Type B pancreatic cell (in vitro differentiated cells): ENCODE measurements at regions not wholly inside any gene's neighbourhood (a gene's known extent, or its start where the extent isn't known, plus 50 kb on each side); places are given as distances from the start of the nearest gene placed in this dataset.

Experiments used
- DNase-seq: peaks from one replicate; pipeline ENCODE4 v3.0.0; 2021; ENCODE audit warnings: mixed read lengths; ENCODE audit not compliant: unreplicated experiment; ENCODE audit errors: extremely low spot score
- H3K27ac Mint-ChIP-seq: 2 replicates; pipeline ENCODE4 v1.8.0; 2021; ENCODE audit warnings: mild to moderate bottlenecking, mixed read lengths
- H3K27me3 Mint-ChIP-seq: 2 replicates; pipeline ENCODE4 v1.8.0; 2021; ENCODE audit warnings: mixed read lengths
- H3K36me3 Mint-ChIP-seq: 2 replicates; pipeline ENCODE4 v1.8.0; 2021; ENCODE audit warnings: mixed read lengths
- H3K4me1 Mint-ChIP-seq: one replicate; pipeline ENCODE4 v1.8.0; 2021; ENCODE audit warnings: mixed read lengths; ENCODE audit not compliant: unreplicated experiment
- H3K4me3 Mint-ChIP-seq: 2 replicates; pipeline ENCODE4 v1.8.0; 2021; ENCODE audit warnings: mild to moderate bottlenecking, mixed read lengths
- H3K9me3 Mint-ChIP-seq: 2 replicates; pipeline ENCODE4 v1.8.0; 2021; ENCODE audit warnings: mixed read lengths
- CTCF ChIP-seq: fragments of 200-600 bp; sonication (generic); conservative IDR thresholded peaks from 2 replicates; pipeline ENCODE4 v1.5.0; 2021; ENCODE audit warnings: antibody characterized with exemption, mild to moderate bottlenecking

- H3K4me1 Mint-ChIP-seq: peaks cover 5% of the 10 kb centered on the region
- H3K4me3 Mint-ChIP-seq: no peak overlapping the region
- no peaks in the 10 kb centered on the region for H3K36me3 Mint-ChIP-seq
- no peak for TF ChIP-seq CTCF
- no peaks in the 10 kb centered on the region for H3K27me3 Mint-ChIP-seq
- DNase-seq: no peak
- no peak overlapping the region for H3K27ac Mint-ChIP-seq
- no peaks in the 10 kb centered on the region for H3K9me3 Mint-ChIP-seq
Observed at GRCh38 chr6:91482498-91482897, 895.6 kb upstream of the MAP3K7 start.

- H3K27me3 Mint-ChIP-seq: no peaks in the 10 kb centered on the region
- no peak for TF ChIP-seq CTCF
- no peak for DNase-seq
- no peaks in the 10 kb centered on the region for H3K36me3 Mint-ChIP-seq
- H3K4me3 Mint-ChIP-seq: no peak overlapping the region
- no peak overlapping the region for H3K27ac Mint-ChIP-seq
- no peaks in the 10 kb centered on the region for H3K9me3 Mint-ChIP-seq
- peaks cover 7% of the 10 kb centered on the region for H3K4me1 Mint-ChIP-seq
Observed at GRCh38 chr6:91480402-91480801, 893.5 kb upstream of the MAP3K7 start.

DNA sequence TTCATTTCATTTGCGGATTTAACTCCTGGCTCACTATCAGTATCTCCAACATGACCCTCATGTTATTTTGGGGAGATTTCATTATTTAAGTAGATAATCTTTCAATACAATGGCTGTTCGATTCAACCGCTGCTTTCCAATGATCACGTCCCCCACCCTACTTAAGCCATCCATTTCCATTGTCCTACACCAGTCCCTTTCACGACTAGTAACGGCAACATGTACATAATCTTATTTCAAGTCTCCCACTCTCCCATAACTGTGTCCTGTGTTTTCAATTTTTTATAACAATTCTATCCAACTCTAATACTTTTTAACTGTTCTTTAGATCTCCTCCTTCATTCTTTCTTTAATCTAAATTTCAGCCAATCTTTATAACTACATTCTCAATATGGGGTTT is 890.8 kb upstream of the MAP3K7 start:
- Mint-ChIP-seq H3K36me3 (no peaks in the 10 kb centered on the region), H3K27me3 (no peaks in the 10 kb centered on the region), H3K27ac (no peak overlapping the region), H3K9me3 (no peaks in the 10 kb centered on the region), H3K4me1 (peaks cover 4% of the 10 kb centered on the region), H3K4me3 (no peak overlapping the region)
- TF ChIP-seq CTCF: no peak
- no peak for DNase-seq

GRCh38 chr6:91476000-91476399 is 889.1 kb upstream of the MAP3K7 start:
- H3K36me3 Mint-ChIP-seq: no peaks in the 10 kb centered on the region
- H3K4me1 Mint-ChIP-seq: peaks cover 3% of the 10 kb centered on the region
- DNase-seq: no peak
- H3K27ac Mint-ChIP-seq: no peak overlapping the region
- H3K9me3 Mint-ChIP-seq: no peaks in the 10 kb centered on the region
- H3K27me3 Mint-ChIP-seq: no peaks in the 10 kb centered on the region
- H3K4me3 Mint-ChIP-seq: no peak overlapping the region
- no peak for TF ChIP-seq CTCF

- Mint-ChIP-seq H3K9me3 (peaks cover 17% of the 10 kb centered on the region), H3K4me3 (no peak overlapping the region), H3K4me1 (no peaks in the 10 kb centered on the region), H3K36me3 (no peaks in the 10 kb centered on the region), H3K27ac (no peak overlapping the region), H3K27me3 (no peaks in the 10 kb centered on the region)
- TF ChIP-seq CTCF: no peak
- no peak for DNase-seq
Observed at GRCh38 chr6:91465393-91465792, 878.5 kb upstream of the MAP3K7 start.

DNA sequence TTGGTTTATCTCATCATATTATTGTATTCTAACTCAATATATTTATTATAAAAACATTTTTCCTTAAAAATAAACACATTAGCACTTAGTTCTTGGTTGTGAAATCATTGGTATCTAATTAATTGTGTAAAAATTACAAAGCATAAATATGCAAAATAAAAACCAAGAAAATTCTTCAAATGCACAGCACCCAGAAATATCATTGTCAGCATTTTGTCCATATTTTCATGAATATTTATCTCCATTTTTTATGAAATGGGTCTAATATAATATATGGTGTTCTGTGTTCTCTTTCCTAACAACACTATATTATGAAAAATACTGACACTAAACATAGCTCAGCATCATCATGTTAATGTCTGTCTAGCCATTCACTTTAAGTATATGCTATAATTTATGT is 877.8 kb upstream of the MAP3K7 start:
- no peak for TF ChIP-seq CTCF
- Mint-ChIP-seq H3K4me1 (no peaks in the 10 kb centered on the region), H3K27ac (no peak overlapping the region), H3K36me3 (no peaks in the 10 kb centered on the region), H3K27me3 (no peaks in the 10 kb centered on the region), H3K4me3 (no peak overlapping the region), H3K9me3 (peaks cover 17% of the 10 kb centered on the region)
- no peak for DNase-seq
